ENCODE measurements at regions not wholly inside any gene's neighbourhood (a gene's known extent, or its start where the extent isn't known, plus 50 kb on each side); places are given as distances from the start of the nearest gene placed in this dataset.

DNA sequence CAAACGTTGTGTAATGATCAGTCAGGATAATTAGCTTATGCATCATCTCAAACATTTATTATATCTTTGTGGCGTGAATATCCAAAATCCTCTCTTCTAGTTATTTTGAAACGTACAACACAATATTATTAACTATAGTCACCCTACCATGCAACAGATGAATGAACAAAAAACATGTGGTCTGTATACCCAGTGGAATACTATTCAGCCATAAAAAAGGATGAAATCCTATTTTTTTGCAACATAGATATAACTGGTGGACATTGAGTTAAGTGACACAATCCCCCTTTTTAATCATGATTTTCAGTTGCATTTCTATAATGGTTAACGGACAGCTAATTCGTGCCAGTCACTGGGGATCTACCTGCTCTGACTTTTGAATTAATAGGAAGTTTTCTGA lies 145.6 kb downstream of the SOX1 start (continued):
- TF ChIP-seq, protein P1, sequence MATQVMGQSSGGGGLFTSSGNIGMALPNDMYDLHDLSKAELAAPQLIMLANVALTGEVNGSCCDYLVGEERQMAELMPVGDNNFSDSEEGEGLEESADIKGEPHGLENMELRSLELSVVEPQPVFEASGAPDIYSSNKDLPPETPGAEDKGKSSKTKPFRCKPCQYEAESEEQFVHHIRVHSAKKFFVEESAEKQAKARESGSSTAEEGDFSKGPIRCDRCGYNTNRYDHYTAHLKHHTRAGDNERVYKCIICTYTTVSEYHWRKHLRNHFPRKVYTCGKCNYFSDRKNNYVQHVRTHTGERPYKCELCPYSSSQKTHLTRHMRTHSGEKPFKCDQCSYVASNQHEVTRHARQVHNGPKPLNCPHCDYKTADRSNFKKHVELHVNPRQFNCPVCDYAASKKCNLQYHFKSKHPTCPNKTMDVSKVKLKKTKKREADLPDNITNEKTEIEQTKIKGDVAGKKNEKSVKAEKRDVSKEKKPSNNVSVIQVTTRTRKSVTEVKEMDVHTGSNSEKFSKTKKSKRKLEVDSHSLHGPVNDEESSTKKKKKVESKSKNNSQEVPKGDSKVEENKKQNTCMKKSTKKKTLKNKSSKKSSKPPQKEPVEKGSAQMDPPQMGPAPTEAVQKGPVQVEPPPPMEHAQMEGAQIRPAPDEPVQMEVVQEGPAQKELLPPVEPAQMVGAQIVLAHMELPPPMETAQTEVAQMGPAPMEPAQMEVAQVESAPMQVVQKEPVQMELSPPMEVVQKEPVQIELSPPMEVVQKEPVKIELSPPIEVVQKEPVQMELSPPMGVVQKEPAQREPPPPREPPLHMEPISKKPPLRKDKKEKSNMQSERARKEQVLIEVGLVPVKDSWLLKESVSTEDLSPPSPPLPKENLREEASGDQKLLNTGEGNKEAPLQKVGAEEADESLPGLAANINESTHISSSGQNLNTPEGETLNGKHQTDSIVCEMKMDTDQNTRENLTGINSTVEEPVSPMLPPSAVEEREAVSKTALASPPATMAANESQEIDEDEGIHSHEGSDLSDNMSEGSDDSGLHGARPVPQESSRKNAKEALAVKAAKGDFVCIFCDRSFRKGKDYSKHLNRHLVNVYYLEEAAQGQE (IDR thresholded peaks at IDR 0.05; ENCODE audit: unreplicated experiment): no peak
- TF ChIP-seq ZNF114 (CRISPR knock-in tag; IDR thresholded peaks at IDR 0.05): no peak
- no peak for TF ChIP-seq ZNF331 (CRISPR knock-in tag; IDR thresholded peaks at IDR 0.05; ENCODE audit: low read depth)
- TF ChIP-seq, protein P2, sequence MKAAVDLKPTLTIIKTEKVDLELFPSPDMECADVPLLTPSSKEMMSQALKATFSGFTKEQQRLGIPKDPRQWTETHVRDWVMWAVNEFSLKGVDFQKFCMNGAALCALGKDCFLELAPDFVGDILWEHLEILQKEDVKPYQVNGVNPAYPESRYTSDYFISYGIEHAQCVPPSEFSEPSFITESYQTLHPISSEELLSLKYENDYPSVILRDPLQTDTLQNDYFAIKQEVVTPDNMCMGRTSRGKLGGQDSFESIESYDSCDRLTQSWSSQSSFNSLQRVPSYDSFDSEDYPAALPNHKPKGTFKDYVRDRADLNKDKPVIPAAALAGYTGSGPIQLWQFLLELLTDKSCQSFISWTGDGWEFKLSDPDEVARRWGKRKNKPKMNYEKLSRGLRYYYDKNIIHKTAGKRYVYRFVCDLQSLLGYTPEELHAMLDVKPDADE (IDR thresholded peaks at IDR 0.05): no peak

DNA sequence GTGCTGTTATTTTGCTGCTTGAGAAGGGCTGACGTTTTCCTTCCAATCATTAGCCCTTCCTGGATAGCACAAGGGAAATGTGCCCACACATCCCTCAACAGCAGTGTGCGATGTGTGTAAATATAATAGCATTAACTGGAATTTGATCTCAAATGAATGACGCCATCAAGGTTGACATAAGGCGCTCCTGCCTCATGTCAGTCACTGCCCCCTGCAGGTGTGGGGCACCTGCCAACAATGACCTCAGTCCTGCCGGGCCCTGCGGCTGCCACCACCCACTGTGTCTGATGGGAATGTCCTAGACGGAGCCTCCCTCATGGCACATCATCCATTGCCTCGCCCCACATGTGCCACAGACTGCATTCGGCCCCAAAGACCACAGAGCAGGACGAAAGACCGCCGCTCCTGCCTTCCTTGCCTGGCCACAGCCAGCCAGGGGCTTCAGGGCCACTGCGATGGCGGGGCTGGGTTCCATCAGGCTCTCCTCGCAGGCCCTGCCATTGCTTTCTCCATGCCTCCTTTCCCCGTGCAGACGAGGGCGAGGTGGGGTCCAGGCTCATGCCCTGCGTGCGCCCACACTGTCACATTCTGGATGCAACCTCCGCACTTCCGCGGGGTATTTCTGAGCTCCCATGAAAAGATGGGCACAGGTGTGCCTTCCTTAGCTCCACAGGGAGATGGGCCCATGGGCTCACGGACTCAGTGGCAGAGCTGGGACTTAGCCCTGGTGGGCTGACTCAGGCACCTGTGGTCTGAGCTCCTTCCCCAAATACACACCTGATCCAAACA lies 146.7 kb downstream of the SOX1 start:
- no peaks in the 10 kb centered on the region for H3K27me3 ChIP-seq (ENCODE audit: insufficient read depth)

More for the DNA sequence above, 146.7 kb downstream of the SOX1 start:
- H3K4me3 Mint-ChIP-seq: no peak overlapping the region
- H2AFZ ChIP-seq: no peak overlapping the region
- no peaks in the 10 kb centered on the region for H3K36me3 Mint-ChIP-seq (ENCODE audit: low read depth)
- H3K9me3 Mint-ChIP-seq: no peaks in the 10 kb centered on the region
- no peaks in the 10 kb centered on the region for H4K20me1 ChIP-seq (replicated peaks; ENCODE audit: insufficient read depth)
- H3K79me2 ChIP-seq (replicated peaks; ENCODE audit: insufficient read depth): no peaks in the 10 kb centered on the region
- peaks cover 6% of the 10 kb centered on the region; the same call in 1 of the 3 replicates for H3K4me1 Mint-ChIP-seq
- no peak overlapping the region for H3K4me2 ChIP-seq
- no peaks in the 10 kb centered on the region for H3K9me2 ChIP-seq (ENCODE audit: insufficient read depth)
- no peak for DNase-seq (ENCODE audit: low spot score)
- TF ChIP-seq ZNF331 (CRISPR knock-in tag; IDR thresholded peaks at IDR 0.05; ENCODE audit: low read depth): no peak
- TF ChIP-seq, protein P3, sequence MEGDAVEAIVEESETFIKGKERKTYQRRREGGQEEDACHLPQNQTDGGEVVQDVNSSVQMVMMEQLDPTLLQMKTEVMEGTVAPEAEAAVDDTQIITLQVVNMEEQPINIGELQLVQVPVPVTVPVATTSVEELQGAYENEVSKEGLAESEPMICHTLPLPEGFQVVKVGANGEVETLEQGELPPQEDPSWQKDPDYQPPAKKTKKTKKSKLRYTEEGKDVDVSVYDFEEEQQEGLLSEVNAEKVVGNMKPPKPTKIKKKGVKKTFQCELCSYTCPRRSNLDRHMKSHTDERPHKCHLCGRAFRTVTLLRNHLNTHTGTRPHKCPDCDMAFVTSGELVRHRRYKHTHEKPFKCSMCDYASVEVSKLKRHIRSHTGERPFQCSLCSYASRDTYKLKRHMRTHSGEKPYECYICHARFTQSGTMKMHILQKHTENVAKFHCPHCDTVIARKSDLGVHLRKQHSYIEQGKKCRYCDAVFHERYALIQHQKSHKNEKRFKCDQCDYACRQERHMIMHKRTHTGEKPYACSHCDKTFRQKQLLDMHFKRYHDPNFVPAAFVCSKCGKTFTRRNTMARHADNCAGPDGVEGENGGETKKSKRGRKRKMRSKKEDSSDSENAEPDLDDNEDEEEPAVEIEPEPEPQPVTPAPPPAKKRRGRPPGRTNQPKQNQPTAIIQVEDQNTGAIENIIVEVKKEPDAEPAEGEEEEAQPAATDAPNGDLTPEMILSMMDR (conservative IDR thresholded peaks at IDR 0.05; ENCODE audit: low read depth in 2 of 2): peak in 1 of 2 experiments; percentile 22; a peak in 1 of 4 replicates
- no peak overlapping the region for H3K27ac Mint-ChIP-seq
- peaks cover 6% of the 10 kb centered on the region for H3K27me3 Mint-ChIP-seq (ENCODE audit: insufficient read depth, low read depth, poor library complexity)
- no peaks in the 10 kb centered on the region for H3F3A ChIP-seq (replicated peaks; ENCODE audit: low read depth)
- no peaks in the 10 kb centered on the region for H3K36me3 ChIP-seq (ENCODE audit: insufficient read depth)
- H3K4me1 ChIP-seq (ENCODE audit: insufficient read depth): no peaks in the 10 kb centered on the region
- no peak overlapping the region for H3K4me3 ChIP-seq
- peak; percentile 38; the same call in 2 of the 3 replicates for ATAC-seq
- H3K27ac ChIP-seq (ENCODE audit: low read depth): no peak overlapping the region

All from GM23338 (cell line).